Common myeloid progenitor, CD34-positive (primary cell): ENCODE measurements at regions not wholly inside any gene's neighbourhood (a gene's known extent, or its start where the extent isn't known, plus 50 kb on each side); places are given as distances from the start of the nearest gene placed in this dataset.

ENCODE experiments used
- CTCF ChIA-PET: fragments of 350-600 bp; sonication (Branson Sonifier 250); formaldehyde crosslinking; loops from one replicate; lab custom pipeline; 2021; ENCODE audit warnings: antibody characterized with exemption; lab: Charles Lee
- POLR2A ChIA-PET: fragments of 350-600 bp; sonication (Branson Sonifier 250); formaldehyde crosslinking; loops from one replicate; lab custom pipeline; 2021; ENCODE audit warnings: antibody characterized with exemption; lab: Charles Lee
- DNase-seq, 3 donors: peaks; one replicate each; pipeline versions ENCODE4 v3.0.0 to v3.0.0-alpha.2; 2013
- H3K27ac ChIP-seq, 2 experiments: 1 replicate in 1 of 2; 2 replicates in 1 of 2; pipeline ENCODE4 v1.7.0; 2013; ENCODE audit warnings: inconsistent platforms in 2 of 2, low read length in 2 of 2, mild to moderate bottlenecking in 2 of 2, low read depth in 1 of 2, moderate library complexity in 1 of 2; ENCODE audit not compliant: severe bottlenecking in 2 of 2, insufficient read depth in 1 of 2, poor library complexity in 1 of 2
- H3K27me3 ChIP-seq, 5 experiments: replicated peaks in 2 of 5; 1 replicate in 3 of 5; 2 replicates in 2 of 5; pipeline versions ENCODE4 v1.6.1 to v1.7.0; 2013; ENCODE audit warnings: low read length in 4 of 5, mild to moderate bottlenecking in 2 of 5, moderate library complexity in 2 of 5, inconsistent platforms in 1 of 5; ENCODE audit not compliant: insufficient read depth in 5 of 5, control insufficient read depth in 4 of 5
- H3K36me3 ChIP-seq, 4 experiments: 1 replicate in 2 of 4; 2 replicates in 2 of 4; pipeline versions ENCODE4 v1.6.1 to v1.7.0; 2013; ENCODE audit warnings: low read length in 3 of 4, control low read depth in 1 of 4, mild to moderate bottlenecking in 1 of 4; ENCODE audit not compliant: control insufficient read depth in 4 of 4, insufficient read depth in 4 of 4
- H3K4me1 ChIP-seq, 4 experiments: 1 replicate in 3 of 4; 2 replicates in 1 of 4; pipeline versions ENCODE4 v1.6.1 to v1.7.1; 2013; ENCODE audit warnings: low read length in 3 of 4, mild to moderate bottlenecking in 3 of 4, control low read depth in 1 of 4, inconsistent platforms in 1 of 4, moderate library complexity in 1 of 4; ENCODE audit not compliant: control insufficient read depth in 4 of 4, insufficient read depth in 4 of 4; ENCODE audit errors: control extremely low read depth in 1 of 4
- H3K4me3 ChIP-seq, 7 experiments: 1 replicate in 4 of 7; 2 replicates in 3 of 7; pipeline versions ENCODE4 v1.5.1 to v1.7.0; 2013; ENCODE audit warnings: mild to moderate bottlenecking in 7 of 7, low read length in 6 of 7, moderate library complexity in 6 of 7, inconsistent platforms in 2 of 7, low read depth in 2 of 7, control low read depth in 1 of 7; ENCODE audit not compliant: insufficient read depth in 4 of 7, control insufficient read depth in 1 of 7; ENCODE audit errors: extremely low read depth in 1 of 7
- H3K9me3 ChIP-seq, 5 experiments: 1 replicate in 4 of 5; 2 replicates in 1 of 5; pipeline versions ENCODE4 v1.6.1 to v1.7.1; 2013; ENCODE audit warnings: low read length in 4 of 5, mild to moderate bottlenecking in 2 of 5, inconsistent platforms in 1 of 5, low read depth in 1 of 5, moderate library complexity in 1 of 5; ENCODE audit not compliant: control insufficient read depth in 4 of 5, insufficient read depth in 2 of 5; ENCODE audit errors: control extremely low read depth in 1 of 5
- WGBS: methylation state at CpG from one replicate; pipeline ENCODE4 v1.1.5; 2013; ENCODE audit not compliant: insufficient coverage; 5-methylcytosine and 5-hydroxymethylcytosine counted together

DNA sequence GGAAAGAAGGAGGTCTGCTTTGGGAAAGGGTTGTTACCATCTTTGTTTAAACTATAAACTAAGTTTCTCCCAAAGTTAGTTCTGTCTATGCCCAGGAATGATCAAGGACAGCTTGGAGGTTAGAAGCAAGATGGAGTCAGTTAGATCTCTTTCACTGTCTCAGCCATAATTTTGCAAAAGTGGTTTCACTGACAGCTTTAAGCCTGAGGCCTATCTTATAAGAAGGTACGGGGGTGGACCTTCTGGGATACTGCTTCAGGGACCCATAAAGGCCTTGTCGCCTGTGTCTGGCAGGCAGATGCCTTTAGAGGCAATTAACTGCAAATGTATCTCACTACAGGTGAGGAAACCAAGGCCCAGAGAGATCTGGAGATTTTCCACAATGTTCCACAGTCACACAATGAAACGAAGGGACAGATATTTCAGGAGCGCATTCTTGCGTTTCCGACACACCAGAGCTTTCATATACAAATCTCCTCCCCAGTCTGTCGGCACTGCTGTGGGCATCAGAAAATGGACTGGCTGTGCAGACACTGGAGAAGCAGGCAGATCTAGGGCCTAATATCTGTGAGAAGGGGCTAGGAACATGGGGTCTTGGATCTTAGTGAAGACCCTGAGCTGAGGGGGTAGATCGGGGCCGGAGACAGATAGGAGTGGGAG lies 169.5 kb upstream of the SMAD3 start:
- H3K4me3 ChIP-seq = no peak overlapping the region
- no peak for DNase-seq
- H3K27ac ChIP-seq = no peak overlapping the region
- no peaks in the 10 kb centered on the region for H3K36me3 ChIP-seq
- 100% methylated on average over 4 of the region's 9 CpGs for WGBS
- no peaks in the 10 kb centered on the region for H3K27me3 ChIP-seq
- ChIA-PET POLR2A (no interaction called here), CTCF (interaction anchor here (0.7 to 1.6 kb wide), 4 partner anchors 13 to 51 kb away, joined by 3 to 6 read pairs (median 4); no protein-coding TSS in a partner anchor)
- peaks cover 0 to 25% (median 6%) of the 10 kb centered on the region in 4 experiments for H3K4me1 ChIP-seq
- H3K9me3 ChIP-seq = no peaks in the 10 kb centered on the region

GRCh38 chr15:66896611-66897010 lies 168.8 kb upstream of the SMAD3 start:
- Histone ChIP-seq H3K4me1 (peaks cover 0 to 30% (median 11%) of the 10 kb centered on the region in 4 experiments), H3K27ac (no peak overlapping the region), H3K36me3 (no peaks in the 10 kb centered on the region), H3K27me3 (no peaks in the 10 kb centered on the region), H3K9me3 (no peaks in the 10 kb centered on the region), H3K4me3 (no peak overlapping the region)
- 97% methylated on average over 5 of the region's 5 CpGs for WGBS
- DNase-seq = no peak
- POLR2A ChIA-PET = no interaction called here
- CTCF ChIA-PET = interaction anchor here (0.7 to 1.6 kb wide), 4 partner anchors 13 to 50 kb away, joined by 3 to 6 read pairs (median 4); no protein-coding TSS in a partner anchor

GRCh38 chr15:66897416-66897815 lies 168.0 kb upstream of the SMAD3 start:
- DNase-seq = no peak
- Histone ChIP-seq H3K4me3 (no peak overlapping the region), H3K4me1 (peaks cover 0 to 25% (median 10%) of the 10 kb centered on the region in 4 experiments), H3K27ac (no peak overlapping the region), H3K36me3 (no peaks in the 10 kb centered on the region), H3K9me3 (no peaks in the 10 kb centered on the region), H3K27me3 (no peaks in the 10 kb centered on the region)
- 78% methylated on average over 1 of the region's 4 CpGs for WGBS
- CTCF ChIA-PET = interaction anchor here (0.9 to 1.6 kb wide), 2 partner anchors 11 to 26 kb away, joined by 3 to 6 read pairs; no protein-coding TSS in a partner anchor
- POLR2A ChIA-PET = no interaction called here

DNA sequence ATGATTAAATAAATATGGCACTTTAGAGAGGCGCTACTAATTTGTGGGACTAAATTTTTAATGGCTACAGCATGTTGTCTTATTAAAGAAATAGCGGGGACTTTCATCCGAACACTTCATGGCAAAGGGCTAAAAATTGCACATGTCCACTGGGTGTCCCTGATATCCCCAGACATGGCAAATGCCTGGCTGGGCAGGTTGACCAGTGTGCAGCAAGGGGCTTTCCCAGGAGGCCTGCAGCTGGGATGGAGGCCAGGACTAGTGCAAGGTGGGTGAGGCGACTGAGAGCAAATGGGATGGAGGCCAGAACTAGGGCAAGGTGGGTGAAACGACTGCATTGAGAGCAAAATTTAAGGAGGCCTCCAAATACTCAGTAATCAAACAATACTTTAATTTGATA lies 167.4 kb upstream of the SMAD3 start:
- no peak overlapping the region for H3K27ac ChIP-seq
- H3K4me3 ChIP-seq = no peak overlapping the region
- ChIA-PET POLR2A (no interaction called here), CTCF (no interaction called here)
- DNase-seq = no peak
- H3K9me3 ChIP-seq = no peaks in the 10 kb centered on the region
- 100% methylated on average over 3 of the region's 5 CpGs for WGBS
- no peaks in the 10 kb centered on the region for H3K36me3 ChIP-seq
- H3K4me1 ChIP-seq = peaks cover 0 to 23% (median 10%) of the 10 kb centered on the region in 4 experiments
- no peaks in the 10 kb centered on the region for H3K27me3 ChIP-seq

DNA sequence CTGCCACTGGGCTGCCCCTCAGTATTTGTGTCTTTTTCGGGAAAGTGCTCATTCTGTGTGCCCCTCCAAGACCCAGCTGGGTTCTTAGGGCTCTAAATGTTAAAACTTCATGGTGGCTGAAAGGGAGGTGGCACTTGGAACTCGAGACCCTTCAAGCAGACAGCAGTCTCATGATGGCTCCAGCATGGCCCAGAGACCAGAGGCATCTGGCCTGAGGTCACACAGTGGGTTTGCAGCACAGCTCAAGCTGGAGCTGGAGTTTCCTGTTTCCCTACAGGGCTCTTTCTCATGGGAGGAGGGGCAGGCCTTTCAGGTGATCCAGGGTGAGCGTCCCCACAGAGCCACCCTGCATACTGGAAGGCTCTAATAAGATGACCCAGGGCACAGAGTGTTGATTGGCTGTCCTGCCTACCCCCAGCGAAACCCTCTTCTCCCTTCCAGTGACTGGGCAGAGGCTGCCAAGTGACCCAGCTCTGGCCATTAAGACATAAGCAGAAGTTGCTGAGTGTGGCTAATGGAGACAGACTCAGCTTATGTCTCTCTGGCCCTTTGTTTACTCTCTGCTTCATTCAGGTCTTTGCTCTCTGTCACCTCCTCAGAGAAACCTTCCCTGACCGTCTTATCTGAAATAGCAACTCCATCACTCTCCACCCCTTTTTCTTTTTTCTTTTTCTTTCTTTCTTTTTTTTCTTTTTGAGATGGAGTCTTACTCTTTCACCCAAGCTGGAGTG lies 166.6 kb upstream of the SMAD3 start:
- Histone ChIP-seq H3K9me3 (no peaks in the 10 kb centered on the region), H3K4me1 (peaks cover 0 to 16% (median 9%) of the 10 kb centered on the region in 4 experiments), H3K4me3 (no peak overlapping the region), H3K27ac (no peak overlapping the region), H3K27me3 (no peaks in the 10 kb centered on the region), H3K36me3 (no peaks in the 10 kb centered on the region)
- POLR2A ChIA-PET = no interaction called here
- no peak for DNase-seq
- WGBS = 96% methylated on average over 4 of the region's 5 CpGs
- CTCF ChIA-PET = interaction anchor here (0.8 to 2.2 kb wide), 2 partner anchors 9 to 12 kb away, joined by 4 to 6 read pairs; no protein-coding TSS in a partner anchor

DNA sequence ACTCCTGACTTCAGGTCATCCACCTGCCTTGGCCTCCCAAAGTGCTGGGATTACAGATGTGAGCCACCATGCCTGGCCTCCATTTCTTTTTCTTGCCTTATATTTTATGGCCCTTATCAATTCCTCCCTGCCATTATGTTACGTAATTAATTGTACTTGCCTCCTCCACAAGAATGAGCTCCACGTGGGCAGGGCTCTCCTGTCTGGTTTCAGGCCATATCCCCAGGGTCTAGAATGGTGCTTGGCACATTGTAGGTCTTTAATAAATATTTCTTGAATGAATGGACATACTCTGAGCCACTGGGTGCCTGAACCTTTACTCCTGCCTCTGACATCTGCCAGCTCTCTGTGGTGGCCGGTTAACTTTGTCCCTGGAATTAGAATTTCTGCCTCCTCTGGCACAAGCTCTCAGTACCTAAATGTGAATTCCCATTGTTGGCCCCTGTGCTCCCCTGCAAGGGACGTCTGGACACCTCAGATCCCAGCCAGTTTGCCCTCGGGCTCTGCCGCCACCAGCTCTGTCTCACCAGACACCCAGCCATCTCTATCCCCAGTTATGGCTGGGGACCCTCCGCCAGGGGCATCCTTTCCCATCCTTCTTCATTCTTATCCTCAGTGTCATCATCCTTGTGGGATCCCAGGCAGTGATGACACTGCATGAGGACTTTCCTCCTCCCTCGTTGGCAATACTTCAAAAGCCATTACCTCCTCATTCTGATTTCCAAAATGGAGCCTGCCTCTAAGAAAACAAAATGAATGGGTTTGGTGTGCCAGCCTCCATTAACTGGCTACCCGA lies 165.6 kb upstream of the SMAD3 start:
- CTCF ChIA-PET = interaction anchor here (0.8 to 2.2 kb wide), 3 partner anchors 8 to 13 kb away, joined by 3 to 6 read pairs (median 4); no protein-coding TSS in a partner anchor
- no peaks in the 10 kb centered on the region for H3K27me3 ChIP-seq
- peaks cover 0 to 16% (median 6%) of the 10 kb centered on the region in 4 experiments for H3K4me1 ChIP-seq
- POLR2A ChIA-PET = interaction anchor here (0.7 kb wide), 1 partner anchor 30 kb away, joined by 3 read pairs; no protein-coding TSS in a partner anchor
- no peak overlapping the region for H3K4me3 ChIP-seq
- H3K36me3 ChIP-seq = no peaks in the 10 kb centered on the region
- H3K9me3 ChIP-seq = no peaks in the 10 kb centered on the region
- H3K27ac ChIP-seq = no peak overlapping the region
- no peak for DNase-seq
- 99% methylated on average over 7 of the region's 9 CpGs for WGBS
